WTC11 (cell line): ENCODE measurements at regions not wholly inside any gene's neighbourhood (a gene's known extent, or its start where the extent isn't known, plus 50 kb on each side); places are given as distances from the start of the nearest gene placed in this dataset.

ENCODE experiments used
- CTCF ChIP-seq: fragments of 200-600 bp; IDR thresholded peaks from 2 replicates; pipeline ENCODE4 v1.8.0; 2022; ENCODE audit warnings: antibody characterized with exemption
- RELA ChIP-seq: sonication (generic); formaldehyde crosslinking; IDR thresholded peaks from 2 replicates; pipeline ENCODE4 v1.8.1; 2022; ENCODE audit warnings: missing genetic modification reagents, mild to moderate bottlenecking, borderline replicate concordance
- SP1 ChIP-seq: sonication (generic); formaldehyde crosslinking; conservative IDR thresholded peaks from 2 replicates; pipeline ENCODE4 v1.8.1; 2022; ENCODE audit warnings: missing genetic modification reagents
- ZNF121 ChIP-seq: sonication (generic); formaldehyde crosslinking; IDR thresholded peaks from 2 replicates; pipeline ENCODE4 v1.8.0; 2023; ENCODE audit warnings: missing genetic modification reagents
- ZNF263 ChIP-seq: sonication (generic); formaldehyde crosslinking; IDR thresholded peaks from 2 replicates; pipeline ENCODE4 v1.8.1; 2022; ENCODE audit warnings: low read depth, mild to moderate bottlenecking, moderate library complexity, missing genetic modification reagents

GRCh38 chr16:7227229-7227721 lies 105.4 kb upstream of the RBFOX1 start:
- TF ChIP-seq RELA (no peak), CTCF (no peak), SP1 (CRISPR knock-in tag) (no peak), ZNF121 (no peak), ZNF263 (CRISPR knock-in tag) (no peak)
